IMR-90 (cell line): ENCODE measurements at regions not wholly inside any gene's neighbourhood (a gene's known extent, or its start where the extent isn't known, plus 50 kb on each side); places are given as distances from the start of the nearest gene placed in this dataset.
A peak's percentile ranks its signal among the peaks of the same experiment; 100 is the strongest.

Experiments used
- ATAC-seq: fragments of 200-7000 bp; cut with Tn5 transposase; 2 replicates; pipeline ENCODE4 v1.9.1; 2020; ENCODE audit warnings: low read depth, mild to moderate bottlenecking, moderate library complexity
- BruUV-seq: library from RNA; stranded (reverse); fragments of 400-500 nt; replicated peaks from 2 replicates; lab custom pipeline; 2021; lab: Mats Ljungman, UMichigan
- CTCF ChIA-PET: fragments of 300-600 bp; formaldehyde crosslinking; extraction: SDS; loops from one replicate; lab custom pipeline; 2021; ENCODE audit warnings: antibody characterized with exemption; lab: Yijun Ruan, JAX
- POLR2A ChIA-PET: fragments of 300-600 bp; sonication (Branson Sonifier 250); formaldehyde crosslinking; loops from one replicate; lab custom pipeline; 2022; ENCODE audit warnings: antibody characterized with exemption; ENCODE audit not compliant: unreplicated experiment; lab: Charles Lee
- DNase-seq: peaks from one replicate; pipeline ENCODE4 v3.0.0; 2013
- H2AFZ ChIP-seq: replicated peaks from 2 replicates; pipeline ENCODE3; 2013; ENCODE audit warnings: low read length, mild to moderate bottlenecking; ENCODE audit not compliant: poor library complexity
- H2AK5ac ChIP-seq: 2 replicates; pipeline ENCODE4 v1.6.1; 2013; ENCODE audit warnings: low read depth, low read length, inconsistent platforms
- H2AK9ac ChIP-seq: replicated peaks from 2 replicates; pipeline ENCODE3; 2013; ENCODE audit warnings: mild to moderate bottlenecking, low read depth, low read length, moderate library complexity; ENCODE audit not compliant: poor library complexity
- H2BK120ac ChIP-seq: 2 replicates; pipeline ENCODE4 v1.6.1; 2013; ENCODE audit warnings: low read depth, low read length, inconsistent platforms
- H2BK15ac ChIP-seq: 3 replicates; pipeline ENCODE4 v1.6.1; 2013; ENCODE audit warnings: low read depth, low read length, inconsistent platforms
- H2BK20ac ChIP-seq: 2 replicates; pipeline ENCODE4 v1.6.1; 2013; ENCODE audit warnings: low read depth, mild to moderate bottlenecking, inconsistent platforms, low read length, moderate library complexity
- H2BK5ac ChIP-seq: 2 replicates; pipeline ENCODE4 v1.6.1; 2013; ENCODE audit warnings: mild to moderate bottlenecking, low read depth, low read length, inconsistent platforms; ENCODE audit not compliant: poor library complexity, severe bottlenecking
- H3K14ac ChIP-seq: replicated peaks from 2 replicates; pipeline ENCODE4 v1.6.1; 2013; ENCODE audit warnings: low read depth, low read length, inconsistent platforms
- H3K18ac ChIP-seq: 2 replicates; pipeline ENCODE4 v1.6.1; 2013; ENCODE audit warnings: low read depth, low read length, control low read depth
- H3K23ac ChIP-seq: 2 replicates; pipeline ENCODE4 v1.6.1; 2013; ENCODE audit warnings: low read depth, low read length, inconsistent platforms
- H3K27ac ChIP-seq: 2 replicates; pipeline ENCODE4 v1.5.1; 2013; ENCODE audit warnings: mild to moderate bottlenecking, control low read depth, low read length; ENCODE audit not compliant: insufficient read depth
- H3K27me3 ChIP-seq: 2 replicates; pipeline ENCODE4 v1.6.1; 2013; ENCODE audit warnings: low read length; ENCODE audit not compliant: control insufficient read depth, insufficient read depth
- H3K36me3 ChIP-seq: 2 replicates; pipeline ENCODE4 v1.6.1; 2013; ENCODE audit warnings: low read length, mixed read lengths; ENCODE audit not compliant: control insufficient read depth, insufficient read depth
- H3K4ac ChIP-seq: 2 replicates; pipeline ENCODE4 v1.6.1; 2013; ENCODE audit warnings: low read depth, low read length, inconsistent platforms
- H3K4me1 ChIP-seq: 2 replicates; pipeline ENCODE4 v1.6.1; 2013; ENCODE audit warnings: low read length, mixed read lengths; ENCODE audit not compliant: control insufficient read depth, insufficient read depth
- H3K4me2 ChIP-seq: 2 replicates; pipeline ENCODE4 v1.6.1; 2013; ENCODE audit warnings: low read depth, mild to moderate bottlenecking, control low read depth, low read length, moderate library complexity
- H3K4me3 ChIP-seq: 2 replicates; pipeline ENCODE4 v1.5.1; 2013; ENCODE audit warnings: low read depth, mild to moderate bottlenecking, control low read depth, low read length, moderate library complexity; ENCODE audit not compliant: insufficient read depth
- H3K56ac ChIP-seq: 2 replicates; pipeline ENCODE4 v1.6.1; 2013; ENCODE audit warnings: low read length, inconsistent platforms; ENCODE audit not compliant: insufficient read depth; ENCODE audit errors: extremely low read depth
- H3K79me1 ChIP-seq, 2 experiments: 2 replicates each; pipeline ENCODE4 v1.6.1; 2013; ENCODE audit warnings: low read length in 2 of 2, inconsistent platforms in 1 of 2, low read depth in 1 of 2
- H3K9ac ChIP-seq: 2 replicates; pipeline ENCODE4 v1.6.1; 2013; ENCODE audit warnings: low read depth, low read length, control low read depth
- H3K9me1 ChIP-seq: 2 replicates; pipeline ENCODE4 v1.6.1; 2013; ENCODE audit warnings: low read length, inconsistent platforms; ENCODE audit not compliant: insufficient read depth
- H3K9me3 ChIP-seq: 2 replicates; pipeline ENCODE4 v1.6.1; 2013; ENCODE audit warnings: low read length; ENCODE audit not compliant: control insufficient read depth, insufficient read depth
- H4K20me1 ChIP-seq: 2 replicates; pipeline ENCODE4 v1.6.1; 2013; ENCODE audit warnings: low read length, inconsistent platforms; ENCODE audit not compliant: insufficient read depth
- H4K5ac ChIP-seq: 2 replicates; pipeline ENCODE4 v1.6.1; 2013; ENCODE audit warnings: mild to moderate bottlenecking, low read depth, low read length, control low read depth
- H4K8ac ChIP-seq, 2 experiments: 2 replicates each; pipeline ENCODE4 v1.6.1; 2013; ENCODE audit warnings: low read depth in 2 of 2, low read length in 2 of 2, control low read depth in 1 of 2, inconsistent platforms in 1 of 2
- H4K91ac ChIP-seq: 2 replicates; pipeline ENCODE4 v1.6.1; 2013; ENCODE audit warnings: low read depth, low read length, inconsistent platforms; ENCODE audit not compliant: insufficient read depth
- BHLHE40 ChIP-seq: fragments of 150-350 bp; IDR thresholded peaks from 2 replicates; pipeline ENCODE4 v1.6.1; 2016; ENCODE audit warnings: mild to moderate bottlenecking, low read depth, low read length
- CEBPB ChIP-seq: IDR thresholded peaks from 2 replicates; pipeline ENCODE4 v1.6.1; 2012; ENCODE audit warnings: low read depth, low read length, improper control_type of control experiment
- CHD1 ChIP-seq: IDR thresholded peaks from 2 replicates; pipeline ENCODE4 v1.6.1; 2012; ENCODE audit warnings: low read depth, low read length, improper control_type of control experiment
- FOS ChIP-seq: fragments of 150-350 bp; IDR thresholded peaks from 2 replicates; pipeline ENCODE4 v1.6.1; 2016; ENCODE audit warnings: low read depth, low read length
- MAFK ChIP-seq: IDR thresholded peaks from 2 replicates; pipeline ENCODE4 v1.6.1; 2012; ENCODE audit warnings: low read depth, low read length, improper control_type of control experiment
- MAZ ChIP-seq: IDR thresholded peaks from 2 replicates; pipeline ENCODE4 v1.6.1; 2012; ENCODE audit warnings: low read depth, mild to moderate bottlenecking, low read length, improper control_type of control experiment, moderate library complexity, borderline replicate concordance
- NFE2L2 ChIP-seq: fragments of 150-350 bp; IDR thresholded peaks from 2 replicates; pipeline ENCODE4 v1.6.1; 2016; ENCODE audit warnings: low read depth, mild to moderate bottlenecking, low read length
- RAD21 ChIP-seq: IDR thresholded peaks from 2 replicates; pipeline ENCODE4 v1.6.1; 2012; ENCODE audit warnings: low read length, improper control_type of control experiment
- RCOR1 ChIP-seq: IDR thresholded peaks from 2 replicates; pipeline ENCODE4 v1.6.1; 2012; ENCODE audit warnings: mild to moderate bottlenecking, low read length, improper control_type of control experiment; ENCODE audit not compliant: insufficient replicate concordance
- SMC3 ChIP-seq: fragments of 150-350 bp; IDR thresholded peaks from 2 replicates; pipeline ENCODE4 v1.6.1; 2016; ENCODE audit warnings: low read depth, mild to moderate bottlenecking, antibody characterized with exemption, low read length, moderate library complexity
- USF2 ChIP-seq: fragments of 150-350 bp; IDR thresholded peaks from 2 replicates; pipeline ENCODE4 v1.6.1; 2017; ENCODE audit warnings: mild to moderate bottlenecking, antibody characterized with exemption, low read length, low read depth
- WGBS, 2 experiments: methylation state at CpG; one replicate each; pipeline versions ENCODE4 v1.1.5 to v1.1.7; 2013; ENCODE audit warnings: missing lambda C conversion rate in 2 of 2; ENCODE audit not compliant: insufficient read length in 1 of 2; ENCODE audit errors: extremely low coverage in 2 of 2; 5-methylcytosine and 5-hydroxymethylcytosine counted together
- dilution Hi-C: fragments of 300-500 bp; cut with HindIII; formaldehyde crosslinking; loops from one replicate; pipeline ENCODE4 v1.14.3; 2018; ENCODE audit warnings: low sequenced_read_pairs; ENCODE audit not compliant: unreplicated experiment
- in situ Hi-C: fragments of 300-500 bp; cut with MboI; formaldehyde crosslinking; loops from 3 replicates; pipeline ENCODE4 v1.14.3; 2019; ENCODE audit warnings: low sequenced_read_pairs, inconsistent platforms, mixed read lengths
- intact Hi-C: fragments of 100-400 bp; cut with micrococcal nuclease; formaldehyde crosslinking; loops from 2 replicates; pipeline ENCODE4 v1.10.0; 2022

GRCh38 chr3:5330152-5330810 lies 142.8 kb downstream of the EDEM1 start:
- peak; percentile 67 for ATAC-seq
- CTCF ChIA-PET: no interaction called here

More at GRCh38 chr3:5330152-5330810, 142.8 kb downstream of the EDEM1 start:
- no TSS peak for BruUV-seq
- 0% methylated on average over 1 of the region's 9 CpGs; no CpG with 5 or more reads in 1 of the 2 experiments for WGBS, 2 experiments
- DNase-seq: peak; percentile 90
- no peaks in the 10 kb centered on the region for H3K27me3 ChIP-seq
- H3K4me1 ChIP-seq: no peaks in the 10 kb centered on the region; the same call in 1 of the 2 replicates
- intact Hi-C loops (no loop called here), in situ Hi-C loops (no loop called here), dilution Hi-C loops (no loop called here)
- no peak overlapping the region for H3K27ac ChIP-seq
- no peak overlapping the region for H4K5ac ChIP-seq
- no peaks in the 10 kb centered on the region for H4K20me1 ChIP-seq
- H3K4me2 ChIP-seq: no peak overlapping the region; the same call in 1 of the 2 replicates
- no peaks in the 10 kb centered on the region for H3K9me3 ChIP-seq
- POLR2A ChIA-PET: no interaction called here
- peak overlapping the region; percentile 4; the same call in 1 of the 2 replicates for H3K4ac ChIP-seq
- no peak for TF ChIP-seq MAZ
- TF ChIP-seq BHLHE40: 0 out of 2 replicates have a peak, but pooled peaks have one; percentile 5
- no peak for TF ChIP-seq USF2
- TF ChIP-seq CEBPB: no peak
- no peak for TF ChIP-seq CHD1
- TF ChIP-seq RAD21: no peak
- TF ChIP-seq RCOR1: no peak
- TF ChIP-seq SMC3: no peak
- no peak for TF ChIP-seq MAFK
- TF ChIP-seq FOS: peak; percentile 63; the same call in 1 of the 2 replicates
- TF ChIP-seq NFE2L2: peak; percentile 6; the same call in 1 of the 2 replicates
- H3K36me3 ChIP-seq: no peaks in the 10 kb centered on the region
- no peaks in the 10 kb centered on the region for H3K9me1 ChIP-seq
- no peak overlapping the region for H2AK5ac ChIP-seq
- no peak overlapping the region for H2BK5ac ChIP-seq
- no peak overlapping the region for H3K56ac ChIP-seq
- no peak overlapping the region for H3K14ac ChIP-seq
- H2BK120ac ChIP-seq: no peak overlapping the region
- no peak overlapping the region for H2AFZ ChIP-seq
- H3K23ac ChIP-seq: no peak overlapping the region
- H4K91ac ChIP-seq: no peak overlapping the region
- H3K18ac ChIP-seq: peak overlapping the region; percentile 12; the same call in 1 of the 2 replicates
- H3K9ac ChIP-seq: no peak overlapping the region
- no peak overlapping the region for H2BK20ac ChIP-seq
- H2BK15ac ChIP-seq: no peak overlapping the region
- no peak overlapping the region for H2AK9ac ChIP-seq
- H4K8ac ChIP-seq: no peak overlapping the region
- no peaks in the 10 kb centered on the region for H3K79me1 ChIP-seq
- H3K4me3 ChIP-seq: no peak overlapping the region
